GM18511 (cell line): ENCODE measurements at regions not wholly inside any gene's neighbourhood (a gene's known extent, or its start where the extent isn't known, plus 50 kb on each side); places are given as distances from the start of the nearest gene placed in this dataset.

ENCODE experiments used
- ATAC-seq: cut with Tn5 transposase; IDR thresholded peaks from one replicate; pipeline ENCODE4 v1.9.1; 2021; ENCODE audit warnings: mild to moderate bottlenecking, moderate library complexity; ENCODE audit not compliant: unreplicated experiment

DNA sequence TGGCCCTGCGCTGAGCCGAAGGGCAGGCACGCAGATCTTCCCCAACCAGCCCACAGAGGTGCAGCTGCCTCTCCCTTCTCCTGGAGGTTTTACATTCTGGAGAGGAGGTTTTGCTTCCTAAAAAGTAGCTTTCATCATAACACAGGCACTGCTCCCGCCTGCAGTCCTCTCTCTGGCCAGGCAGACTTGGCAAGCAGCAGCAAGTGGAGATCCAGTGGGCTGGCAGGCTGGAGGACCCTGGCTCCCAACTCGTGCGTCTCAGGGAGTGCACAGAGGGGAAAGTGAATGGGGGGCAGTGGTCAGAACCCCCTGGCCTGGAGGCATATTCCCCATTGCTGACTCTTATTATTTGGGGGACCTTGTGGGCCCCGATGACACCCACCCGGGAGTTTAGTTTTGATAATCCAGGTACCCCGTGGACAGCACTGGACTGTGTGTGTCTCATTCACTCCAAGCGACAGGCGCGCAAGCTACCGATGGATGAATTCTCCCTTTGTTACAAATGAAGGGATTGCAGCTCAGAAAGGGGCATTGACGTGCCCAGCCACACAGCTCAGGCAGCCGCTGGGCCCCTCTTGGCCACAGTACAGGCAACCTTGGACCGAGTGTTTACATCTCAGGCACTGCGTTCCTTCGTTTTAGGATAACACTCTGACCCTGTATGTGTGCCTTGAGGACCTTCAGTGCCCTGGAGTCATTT lies 1223.9 kb downstream of the BRD1 start:
- ATAC-seq, result no peak

DNA sequence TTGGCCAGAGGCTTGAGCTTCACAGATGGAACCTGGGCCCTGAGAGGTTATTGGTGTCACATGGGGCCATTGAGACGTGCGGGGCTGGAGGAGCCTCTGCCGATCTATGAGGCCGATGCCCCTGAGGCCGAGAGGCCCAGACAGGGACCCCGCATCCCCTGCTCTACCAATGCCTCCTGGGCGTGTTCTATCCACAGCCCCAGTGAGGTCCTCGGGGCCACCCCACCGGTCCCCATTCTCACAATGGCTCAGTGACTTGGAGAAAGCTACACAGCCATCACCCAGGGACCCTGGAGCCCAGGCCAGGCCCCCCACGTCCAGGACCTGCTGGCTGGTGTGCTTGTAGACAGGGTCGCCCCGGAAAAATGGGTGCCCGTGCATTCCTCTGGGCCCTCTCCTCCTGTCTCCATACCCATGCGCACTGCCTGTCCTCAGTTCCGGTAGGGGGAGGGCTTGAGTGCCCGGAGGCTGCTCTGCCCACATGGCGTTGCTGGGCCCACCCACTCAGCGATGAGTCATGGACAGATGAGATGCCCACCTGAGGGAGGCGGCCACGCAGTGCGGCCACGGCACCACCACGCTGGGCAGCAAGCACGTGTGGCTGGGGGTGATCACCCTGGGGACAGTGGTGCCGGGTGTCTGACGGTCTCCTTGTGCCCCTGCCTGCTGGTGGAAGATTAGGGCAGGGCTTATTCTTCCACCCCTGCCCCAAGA lies 1224.7 kb downstream of the BRD1 start:
- no peak for ATAC-seq

DNA sequence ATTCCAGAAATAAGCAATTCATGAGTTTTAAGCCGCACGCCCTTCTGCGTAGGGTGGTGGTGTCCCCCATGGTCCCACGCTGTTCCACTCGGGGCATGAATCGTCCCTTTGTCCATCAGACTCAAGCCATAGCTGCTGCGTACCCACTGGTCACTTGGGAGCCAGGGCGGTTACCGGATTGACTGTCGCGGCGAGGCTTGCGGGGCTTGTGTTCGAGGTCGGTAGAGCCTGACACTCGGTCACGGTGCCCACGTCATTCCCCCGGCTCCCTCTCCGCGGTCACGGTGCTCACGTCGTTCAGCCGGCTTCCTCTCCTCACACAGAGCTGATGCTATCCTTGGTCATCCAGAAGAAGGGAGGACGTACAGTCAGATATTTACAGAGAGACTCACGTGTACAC lies 1227.0 kb downstream of the BRD1 start:
- ATAC-seq, result no peak

DNA sequence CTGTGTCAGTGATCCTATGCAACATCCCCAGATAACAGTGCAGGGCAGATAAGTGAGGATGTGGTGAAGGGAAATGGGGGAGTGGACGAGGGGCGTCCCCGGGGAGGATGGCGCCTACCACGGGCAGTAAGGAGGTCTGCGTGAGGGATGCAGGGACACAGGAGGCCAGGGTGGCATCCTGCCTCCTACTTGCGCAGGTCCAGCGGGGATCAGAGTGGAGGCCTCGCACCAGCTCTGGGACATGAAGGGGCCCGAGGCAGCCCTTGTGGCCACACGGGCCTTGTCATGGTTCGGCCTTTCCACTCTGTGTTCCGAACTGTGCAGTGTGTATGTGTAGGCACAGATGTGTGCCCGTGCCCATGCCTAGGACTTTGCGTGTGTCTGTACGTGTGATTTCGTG lies 1227.5 kb downstream of the BRD1 start:
- ATAC-seq, result no peak

DNA sequence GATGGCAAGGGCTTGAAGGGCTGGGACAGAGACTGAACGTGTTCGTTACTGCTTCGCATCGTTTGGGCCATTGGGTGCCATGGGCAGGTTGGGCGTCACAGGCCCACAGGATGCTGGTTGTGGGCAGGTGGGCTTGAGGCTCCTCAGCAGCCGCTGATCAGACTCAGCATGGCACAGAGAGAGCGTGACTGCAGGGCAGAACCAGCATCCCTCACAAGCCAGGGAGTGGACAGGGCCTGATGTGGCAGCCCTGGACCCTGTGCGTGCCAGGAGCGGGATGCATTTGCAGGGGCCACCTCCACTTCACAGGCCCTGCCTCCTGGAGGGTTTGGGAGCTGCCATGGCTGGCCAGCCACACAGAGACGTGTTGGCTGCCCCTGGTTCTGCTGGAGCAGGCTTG lies 1228.3 kb downstream of the BRD1 start:
- ATAC-seq, result no peak

DNA sequence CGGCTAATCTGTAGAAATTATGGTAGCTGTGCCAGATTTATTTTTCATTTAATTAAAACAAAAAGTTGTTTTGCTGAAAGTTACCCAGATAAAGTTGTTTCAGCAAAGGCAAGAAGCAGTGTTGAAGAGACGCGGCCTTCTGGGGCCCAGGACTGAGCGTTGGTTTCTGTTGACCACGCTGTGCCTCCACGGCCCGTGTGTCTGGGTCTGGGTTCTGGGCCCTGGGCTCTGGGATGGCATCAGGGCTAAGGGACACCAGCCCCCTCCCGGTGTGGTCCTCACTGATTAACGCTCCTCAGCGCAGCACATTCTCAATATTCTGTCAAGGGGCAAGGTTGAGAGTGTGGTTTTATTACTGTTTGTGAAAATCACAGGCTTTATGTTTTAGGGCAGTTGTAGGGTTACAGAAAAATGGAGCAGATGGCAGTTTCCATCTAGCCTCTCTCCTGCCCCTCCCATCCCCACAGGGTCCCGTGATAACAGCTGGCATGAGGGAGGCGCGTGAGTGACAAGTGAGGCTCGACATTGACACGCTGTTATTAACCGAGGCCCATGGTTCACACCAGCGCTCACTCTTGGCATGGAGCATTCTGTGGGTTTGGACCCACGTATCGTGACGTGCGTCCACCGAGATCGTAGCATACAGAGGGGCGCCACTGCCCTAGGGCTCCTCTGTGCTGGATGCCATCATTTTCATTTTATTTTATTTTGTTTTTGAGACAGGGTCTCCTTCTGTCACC lies 1231.4 kb downstream of the BRD1 start:
- no peak for ATAC-seq

DNA sequence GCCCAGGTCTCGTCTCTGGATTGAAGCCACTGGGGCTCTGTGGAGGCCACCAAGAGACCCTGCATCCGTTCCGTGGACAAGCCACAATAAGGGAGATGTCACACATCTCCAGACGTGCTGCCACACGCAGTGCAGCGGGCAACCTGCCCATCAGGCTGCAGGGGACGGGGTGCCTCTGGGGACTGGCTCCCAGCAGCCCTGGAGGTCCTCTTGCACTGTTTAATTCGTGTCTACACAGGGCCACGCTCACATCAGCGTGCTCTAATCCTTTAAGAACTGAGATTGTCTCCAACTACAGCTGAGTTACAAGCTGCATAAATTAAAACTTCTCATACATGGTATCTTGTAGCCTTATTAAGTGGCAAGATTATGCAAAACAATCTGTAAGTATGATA lies 1232.2 kb downstream of the BRD1 start:
- ATAC-seq, result no peak

DNA sequence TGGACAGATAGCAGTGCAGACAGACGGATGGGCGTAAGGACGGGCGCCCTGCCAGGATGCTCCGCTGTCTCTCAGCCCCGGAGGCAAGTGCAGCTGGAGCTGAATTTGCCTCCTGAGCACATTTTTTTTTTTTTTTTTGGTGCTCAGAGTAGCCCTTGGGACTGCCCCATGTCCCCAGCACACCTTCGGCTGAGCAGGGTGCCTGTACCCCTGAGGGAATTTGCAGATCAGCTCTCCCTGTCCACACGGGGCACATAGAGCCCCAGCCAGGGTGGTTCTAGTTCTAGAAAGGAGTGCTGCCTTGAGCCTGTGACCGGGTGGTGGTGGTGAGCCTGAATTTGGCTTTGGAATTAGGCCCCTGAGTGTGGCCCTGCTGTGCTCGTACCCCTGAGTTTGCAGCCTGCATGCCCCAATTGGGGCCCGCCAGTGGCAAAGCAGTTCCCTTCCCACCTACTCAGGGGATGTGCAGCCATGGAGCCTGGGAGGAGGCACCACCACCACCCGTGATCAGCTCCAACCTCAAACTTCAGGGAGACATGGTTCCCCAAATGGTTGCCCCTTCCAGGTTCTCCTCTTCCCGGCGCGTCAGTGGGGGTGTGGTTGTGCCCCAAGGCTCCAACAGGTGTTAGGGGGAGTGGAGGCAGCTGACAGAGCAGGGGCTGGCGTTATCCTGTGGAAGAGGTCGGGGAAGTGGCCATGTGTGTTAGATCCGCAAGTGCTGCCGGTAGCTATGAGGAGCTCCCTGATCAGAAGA lies 1232.7 kb downstream of the BRD1 start:
- no peak for ATAC-seq

DNA sequence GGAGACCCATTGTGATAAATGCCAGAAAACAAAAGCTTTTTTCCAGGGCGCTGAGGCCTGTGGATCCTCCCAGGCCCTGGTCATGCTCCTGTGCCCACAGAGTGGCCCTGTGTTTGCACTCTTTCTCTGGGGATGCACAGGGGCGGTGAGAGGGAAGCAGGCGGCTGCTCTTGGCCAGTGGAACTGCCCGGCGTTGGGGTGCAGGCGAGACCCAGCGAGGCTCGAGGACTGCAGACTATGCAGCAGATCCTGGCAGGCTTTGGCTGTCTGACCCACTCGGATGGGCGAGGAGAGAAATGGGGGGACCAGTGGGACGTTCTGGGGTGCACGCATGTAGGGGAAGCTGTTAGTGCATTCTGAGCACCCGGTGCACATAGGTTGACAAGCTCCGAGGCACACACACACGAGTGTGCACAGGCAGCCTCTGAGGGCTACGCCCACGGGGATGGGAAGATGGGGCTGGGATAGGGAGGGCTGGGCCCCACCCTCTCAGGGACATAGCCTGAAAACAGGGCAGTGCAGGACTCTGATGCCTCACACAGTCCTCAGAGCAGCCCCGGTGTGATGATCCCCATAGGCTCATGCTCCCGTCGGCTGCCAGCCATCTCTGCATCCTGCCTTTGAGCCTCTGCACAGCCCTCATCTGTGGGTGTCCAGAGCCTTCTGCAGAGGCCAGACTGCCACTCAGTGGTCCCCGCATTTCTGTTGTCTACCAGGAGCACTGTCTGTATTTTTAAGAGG lies 1233.5 kb downstream of the BRD1 start:
- ATAC-seq, result no peak

DNA sequence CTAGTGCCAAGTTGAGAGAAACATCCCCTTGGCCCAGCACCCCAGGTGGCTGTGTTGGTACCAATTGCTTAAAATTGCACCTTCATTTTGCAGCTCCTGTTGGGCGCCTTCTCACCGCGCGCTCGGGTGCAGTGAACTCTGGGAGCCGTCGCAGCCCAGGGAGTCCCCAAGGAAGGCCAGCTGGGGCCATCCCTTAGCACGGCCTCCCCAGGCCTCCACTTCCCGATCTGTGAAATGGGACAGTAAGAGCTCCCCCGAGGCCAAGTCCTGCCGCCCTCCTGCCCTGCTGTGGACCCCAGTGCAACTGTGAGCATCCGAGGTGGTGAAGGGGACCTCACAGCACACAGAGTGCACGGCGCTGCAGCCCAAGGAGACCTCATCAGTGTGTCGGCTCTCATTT lies 1234.1 kb downstream of the BRD1 start:
- no peak for ATAC-seq

DNA sequence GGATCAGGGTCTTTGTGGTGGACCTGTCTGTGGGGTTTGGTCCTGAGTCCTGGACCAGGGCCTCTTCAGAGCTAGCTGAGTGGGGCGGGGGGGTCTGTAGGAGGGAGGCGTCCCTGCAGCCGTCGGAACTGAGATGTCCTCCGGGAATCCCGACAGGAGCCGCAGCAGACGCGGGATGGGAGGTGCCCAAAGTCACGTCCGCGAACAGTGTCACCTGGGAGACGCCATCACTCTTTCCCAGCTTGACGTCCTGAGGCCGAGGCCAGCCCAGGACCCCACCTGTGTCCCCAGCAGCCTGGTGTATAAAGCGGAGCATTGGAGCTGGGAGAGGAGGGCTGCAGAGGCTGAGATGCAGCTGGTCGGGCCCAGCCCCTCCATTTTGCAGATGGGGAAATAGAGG lies 1234.7 kb downstream of the BRD1 start:
- no peak for ATAC-seq

DNA sequence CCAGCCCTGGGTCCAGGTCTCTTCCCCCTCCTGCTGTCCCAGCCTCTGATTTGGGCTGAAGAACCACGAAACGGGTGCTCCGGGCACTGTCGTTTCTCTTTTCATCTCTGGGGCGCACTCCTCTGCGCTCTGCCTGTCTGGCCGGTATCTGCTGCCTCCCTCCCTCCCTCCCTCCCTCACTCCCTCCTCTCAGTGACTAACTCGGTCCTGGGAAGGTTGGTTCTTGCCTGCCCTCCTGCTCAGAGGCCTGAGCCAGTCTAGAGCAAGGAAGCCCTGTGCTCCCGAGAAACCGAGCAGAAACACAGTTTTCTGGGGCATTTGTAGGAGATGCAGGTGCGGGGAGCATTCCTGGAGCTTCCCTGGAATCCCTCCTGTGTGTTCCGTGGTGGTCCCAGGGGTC lies 1235.2 kb downstream of the BRD1 start:
- no peak for ATAC-seq

DNA sequence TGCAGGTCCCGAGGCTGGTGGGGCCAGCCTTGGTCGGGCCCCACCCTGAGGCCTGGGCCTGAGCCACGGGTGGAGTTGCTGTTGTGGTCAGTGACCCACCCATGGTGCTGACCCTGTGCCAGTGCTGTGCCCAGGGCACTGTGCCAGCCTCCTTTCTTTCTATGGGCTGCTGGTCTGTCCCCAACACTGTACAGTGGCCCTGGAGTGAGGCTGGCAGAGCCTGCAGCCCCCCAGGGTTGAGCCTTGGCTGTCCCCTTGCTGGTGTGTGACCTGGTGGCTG lies 1235.7 kb downstream of the BRD1 start:
- no peak for ATAC-seq

DNA sequence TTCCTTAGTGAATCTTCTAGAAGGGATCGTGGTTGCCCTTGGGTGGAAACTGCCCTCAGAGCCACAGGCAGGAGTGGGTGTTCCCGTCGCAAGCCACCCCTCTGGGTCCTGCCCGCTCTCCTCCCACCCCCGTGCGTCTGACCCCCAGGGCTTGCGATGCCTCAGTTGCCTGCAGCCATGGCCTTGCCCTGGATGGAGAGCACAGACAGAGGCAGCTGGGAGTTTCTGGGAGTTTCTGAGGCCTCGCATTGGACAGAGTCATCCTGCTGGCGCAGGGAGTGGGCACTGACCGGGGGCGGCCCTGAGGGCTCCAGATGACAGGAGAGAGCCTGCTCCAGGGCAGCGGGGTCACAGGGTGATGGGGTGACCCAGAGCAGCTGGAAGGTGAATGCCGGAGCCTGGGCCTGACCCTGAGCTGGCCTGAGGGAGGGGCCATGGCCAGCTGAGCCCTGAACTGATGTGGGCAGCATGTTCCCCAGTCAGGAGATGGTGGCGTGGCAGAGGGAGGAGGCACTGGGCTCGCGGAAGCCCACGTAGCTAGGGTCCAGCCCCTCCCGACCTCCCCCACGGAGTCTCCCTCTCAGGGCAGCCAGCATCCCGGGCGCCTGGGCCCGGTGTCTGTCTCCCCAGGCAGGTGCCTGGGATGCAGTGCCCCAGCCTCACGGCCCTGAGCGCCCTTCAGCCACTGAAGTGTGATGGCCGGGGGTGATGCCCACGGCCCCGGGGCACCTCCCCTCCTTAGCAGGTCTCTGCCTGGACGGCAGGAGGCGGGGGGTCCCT lies 1236.2 kb downstream of the BRD1 start:
- ATAC-seq, result no peak

DNA sequence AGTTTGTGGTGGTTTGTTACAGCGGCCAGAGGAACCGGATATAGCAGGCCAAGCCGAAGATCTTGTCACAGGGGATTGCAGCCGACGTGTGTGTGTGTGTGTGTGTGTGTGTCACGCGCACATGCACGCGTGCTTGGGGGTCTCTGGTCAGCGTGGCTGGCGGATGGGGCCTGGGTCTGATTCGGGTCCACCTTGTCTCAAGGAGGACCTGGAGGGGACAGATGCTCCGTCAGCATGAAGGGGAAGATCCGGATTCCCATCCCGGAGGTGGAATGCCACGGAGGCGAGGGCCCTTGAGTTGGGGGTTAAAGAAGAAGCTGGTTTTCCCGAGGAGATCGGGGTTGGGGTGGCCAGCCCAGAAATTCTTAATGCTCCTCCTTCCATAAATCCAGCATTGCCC lies 1237.8 kb downstream of the BRD1 start:
- no peak for ATAC-seq

DNA sequence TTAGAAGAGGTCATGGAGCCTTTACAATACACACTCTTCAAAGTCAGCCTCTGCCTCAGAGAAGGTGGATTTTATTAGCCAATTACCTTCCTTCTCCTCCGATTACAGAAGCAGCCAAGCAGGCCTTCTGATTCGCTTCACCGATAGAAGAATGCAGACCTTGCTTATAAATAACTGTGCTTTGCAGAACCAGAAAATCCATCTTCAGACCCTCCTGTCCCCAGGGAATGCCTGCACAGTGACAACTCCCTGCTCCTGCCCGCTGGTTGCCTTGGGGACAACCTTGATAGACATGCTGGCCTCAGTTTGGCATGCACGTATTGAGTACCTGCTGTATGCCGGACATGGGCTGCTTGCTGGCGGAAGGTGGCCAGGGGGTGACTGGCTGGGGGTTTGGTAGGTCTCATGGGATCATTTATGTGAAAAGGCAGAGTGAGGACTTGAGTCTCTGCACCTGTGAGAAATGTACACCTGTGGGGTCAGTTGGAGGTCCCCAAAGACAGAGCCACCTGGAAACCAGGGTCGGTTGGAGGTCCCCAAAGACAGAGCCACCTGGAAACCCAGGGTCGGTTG lies 1238.7 kb downstream of the BRD1 start:
- no peak for ATAC-seq

DNA sequence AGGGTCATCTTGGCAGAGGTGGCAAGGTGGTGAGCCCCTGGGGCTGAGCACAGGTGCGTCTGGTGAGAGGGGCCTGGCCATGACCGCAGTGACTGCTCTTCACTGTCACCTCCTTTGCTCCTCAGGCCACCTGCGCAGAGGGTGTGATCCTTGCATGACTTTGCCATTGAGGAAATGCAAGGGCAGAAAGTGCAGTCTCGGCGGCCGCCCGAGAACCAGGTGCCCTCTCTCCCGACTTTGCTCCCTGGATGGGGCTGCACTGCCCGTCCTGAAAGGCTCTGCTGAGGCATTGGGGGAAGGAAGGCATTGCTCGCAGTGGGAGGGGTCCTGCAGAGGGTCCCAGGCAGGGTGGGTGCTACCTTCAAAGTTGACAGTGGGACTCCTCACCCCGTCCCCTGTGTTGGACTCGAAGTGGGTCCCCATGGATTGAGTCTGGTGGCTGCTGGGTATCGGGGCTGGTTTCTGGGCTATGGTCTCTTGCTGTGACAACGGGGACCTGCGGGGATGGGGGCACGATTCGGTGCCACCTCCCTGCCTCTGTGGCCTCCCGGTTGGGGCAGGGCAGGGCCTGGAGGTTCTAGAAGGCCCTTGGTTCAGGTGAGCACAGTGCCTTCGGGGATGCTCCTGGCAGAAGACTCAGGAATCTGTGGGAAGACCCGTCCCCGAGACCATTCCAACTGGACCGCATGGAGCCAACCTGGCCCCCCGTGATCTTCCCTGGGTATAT lies 1239.4 kb downstream of the BRD1 start:
- no peak for ATAC-seq

DNA sequence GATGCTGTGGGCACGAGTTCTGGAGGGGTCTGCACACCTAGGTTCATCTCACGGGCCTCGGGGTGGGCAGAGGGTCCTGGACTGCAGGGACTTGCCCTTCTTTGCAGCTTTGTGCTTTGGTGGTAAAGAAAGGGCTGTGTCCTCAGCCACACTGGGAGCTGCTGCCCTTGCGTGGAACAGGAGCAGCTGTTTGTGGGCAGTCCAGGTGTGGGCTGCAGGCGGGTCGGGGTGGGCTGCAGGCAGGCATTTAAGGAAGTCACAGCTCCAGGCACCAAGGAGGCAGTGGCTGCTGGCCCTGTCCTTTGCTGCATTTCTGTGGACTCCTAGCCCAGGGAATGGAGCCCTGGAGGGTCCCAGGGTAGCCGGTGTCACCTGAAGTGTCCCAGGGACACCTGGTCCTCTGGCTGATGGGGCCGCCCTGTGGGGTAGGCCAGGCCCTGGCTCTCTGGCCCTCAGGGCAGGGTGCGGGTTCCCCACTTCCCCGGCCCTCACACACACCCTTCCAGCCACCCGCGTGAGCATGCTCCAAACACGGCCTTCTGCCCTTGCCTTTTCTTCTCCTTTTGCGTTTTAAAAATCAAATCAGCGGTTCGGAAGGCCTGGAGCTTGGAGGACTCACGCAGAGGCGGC lies 1240.3 kb downstream of the BRD1 start:
- ATAC-seq, result no peak

DNA sequence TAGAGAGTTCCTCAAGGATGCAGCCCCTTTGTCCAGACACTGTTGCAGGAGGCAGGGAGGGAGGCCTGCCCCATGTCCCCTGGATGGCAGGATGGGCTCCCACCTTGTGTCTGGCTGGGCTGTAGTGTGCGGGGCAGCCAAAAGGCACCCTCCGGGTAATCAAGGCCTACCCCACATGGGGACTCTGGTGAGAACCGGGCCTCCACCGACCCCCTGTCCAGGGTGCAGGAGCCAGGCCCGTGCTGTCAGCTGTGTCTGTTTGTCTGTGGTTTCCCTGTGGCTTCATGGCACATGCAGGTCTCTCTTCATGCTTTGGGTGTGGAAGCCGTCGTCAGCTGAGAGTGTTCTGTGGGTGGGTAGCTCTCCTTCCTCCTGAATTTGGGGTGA lies 1240.9 kb downstream of the BRD1 start:
- no peak for ATAC-seq
